Stomach (tissue), 8 donors: ENCODE measurements at regions not wholly inside any gene's neighbourhood (a gene's known extent, or its start where the extent isn't known, plus 50 kb on each side); places are given as distances from the start of the nearest gene placed in this dataset.

Source experiments
- DNase-seq, 2 donors: peaks; one replicate each; pipeline versions ENCODE4 v3.0.0 to v3.0.0-alpha.2; 2013 to 2019
- H3K27ac ChIP-seq, 5 donors: fragments of 200-600 bp in 4 of 5; sonication (generic) in 4 of 5; one replicate each; pipeline ENCODE4 v1.5.1; 2013 to 2019; ENCODE audit warnings: mild to moderate bottlenecking in 1 of 5, moderate library complexity in 1 of 5
- H3K27me3 ChIP-seq, 3 donors: fragments of 200-600 bp; sonication (generic); one replicate each; pipeline ENCODE4 v1.5.1; 2017 to 2019; ENCODE audit warnings: mixed run types in 1 of 3
- H3K36me3 ChIP-seq, 4 donors: fragments of 200-600 bp; sonication (generic); 1 replicate in 3 of 4; 2 replicates in 1 of 4; pipeline ENCODE4 v1.5.1; 2016 to 2019
- H3K4me1 ChIP-seq, 4 donors: fragments of 200-600 bp; sonication (generic); one replicate each; pipeline ENCODE4 v1.5.1; 2016 to 2019
- H3K4me3 ChIP-seq, 4 donors: fragments of 200-600 bp; sonication (generic) in 3 of 4; one replicate each; pipeline ENCODE4 v1.5.1; 2016 to 2019; ENCODE audit warnings: mild to moderate bottlenecking in 1 of 4
- H3K9me3 ChIP-seq, 4 donors: fragments of 200-600 bp; sonication (generic); one replicate each; pipeline ENCODE4 v1.5.1; 2016 to 2019
- CTCF ChIP-seq, 7 experiments: fragments of 450-650 bp in 4 of 7; fragments of 200-600 bp in 3 of 7; sonication (generic) in 3 of 7; IDR thresholded peaks; one replicate each; pipeline ENCODE4 v1.5.1; 2016 to 2019; ENCODE audit warnings: antibody characterized with exemption in 7 of 7, control low read depth in 2 of 7, mild to moderate bottlenecking in 1 of 7
- EP300 ChIP-seq: sonication (generic); formaldehyde crosslinking; IDR thresholded peaks from one replicate; pipeline ENCODE4 v1.6.1; 2017; ENCODE audit warnings: antibody characterized with exemption
- POLR2A ChIP-seq, 4 donors: fragments of 450-650 bp; IDR thresholded peaks; one replicate each; pipeline ENCODE4 v1.6.1; 2016; ENCODE audit warnings: antibody characterized with exemption in 4 of 4, control low read depth in 2 of 4, mild to moderate bottlenecking in 1 of 4, moderate library complexity in 1 of 4
- POLR2AphosphoS5 ChIP-seq, 3 donors: sonication (generic); formaldehyde crosslinking; IDR thresholded peaks; one replicate each; pipeline ENCODE4 v1.6.1; 2016; ENCODE audit warnings: antibody characterized with exemption in 3 of 3
- WGBS, 5 donors: extraction: QIAGEN DNeasy Blood & Tissue Kit in 3 of 5; methylation state at CpG; one replicate each; pipeline versions ENCODE4 v1.1.5 to v1.1.7; 2013 to 2018; 5-methylcytosine and 5-hydroxymethylcytosine counted together
- intact Hi-C: fragments of 100-400 bp; cut with DNase I; formaldehyde crosslinking; loops from one replicate; pipeline ENCODE4 v1.15.1; 2023; ENCODE audit warnings: low total_unique reads
- donor health status: healthy with polysubstance abuse.
- donor health status: Bipolar disorder and iron deficiency.
- donor health status: healthy.

- no peak for DNase-seq
- intact Hi-C loops = no loop called here
- H3K27me3 ChIP-seq = no peaks in the 10 kb centered on the region
Measured at GRCh38 chr1:218573925-218574324, 228.8 kb downstream of the TGFB2 start.

GRCh38 chr1:218575079-218575478 is 229.9 kb downstream of the TGFB2 start:
- WGBS, 5 donors = 75 to 91% (median 82%) methylated on average over 1 of the region's 1 CpG

More at GRCh38 chr1:218573925-218574324, 228.8 kb downstream of the TGFB2 start:
- Histone ChIP-seq H3K36me3 (no peaks in the 10 kb centered on the region), H3K4me1 (no peaks in the 10 kb centered on the region), H3K27ac (no peak overlapping the region), H3K9me3 (no peaks in the 10 kb centered on the region), H3K4me3 (no peak overlapping the region)
- 87 to 95% (median 91%) methylated on average over 2 of the region's 2 CpGs for WGBS, 5 donors
- TF ChIP-seq POLR2A (IDR thresholded peaks at IDR 0.05) = no peak
- no peak for TF ChIP-seq POLR2AphosphoS5 (IDR thresholded peaks at IDR 0.05)
- TF ChIP-seq EP300 = no peak
- TF ChIP-seq CTCF (IDR thresholded peaks at IDR 0.05) = no peak

GRCh38 chr1:218575856-218576255 is 230.7 kb downstream of the TGFB2 start:
- TF ChIP-seq POLR2AphosphoS5 (IDR thresholded peaks at IDR 0.05) (no peak), POLR2A (IDR thresholded peaks at IDR 0.05) (no peak), CTCF (IDR thresholded peaks at IDR 0.05) (no peak), EP300 (no peak)
- Histone ChIP-seq H3K27ac (no peak overlapping the region), H3K36me3 (no peaks in the 10 kb centered on the region), H3K27me3 (no peaks in the 10 kb centered on the region), H3K9me3 (no peaks in the 10 kb centered on the region), H3K4me1 (no peaks in the 10 kb centered on the region), H3K4me3 (no peak overlapping the region)
- DNase-seq = no peak
- intact Hi-C loops = no loop called here
- 74 to 83% (median 77%) methylated on average over 1 of the region's 1 CpG for WGBS, 5 donors

More at GRCh38 chr1:218575079-218575478, 229.9 kb downstream of the TGFB2 start:
- Histone ChIP-seq H3K27ac (no peak overlapping the region), H3K27me3 (no peaks in the 10 kb centered on the region), H3K9me3 (no peaks in the 10 kb centered on the region), H3K4me1 (no peaks in the 10 kb centered on the region), H3K4me3 (no peak overlapping the region), H3K36me3 (no peaks in the 10 kb centered on the region)
- intact Hi-C loops = no loop called here
- no peak for DNase-seq
- no peak for TF ChIP-seq CTCF (IDR thresholded peaks at IDR 0.05)
- no peak for TF ChIP-seq EP300
- TF ChIP-seq POLR2AphosphoS5 (IDR thresholded peaks at IDR 0.05) = no peak
- no peak for TF ChIP-seq POLR2A (IDR thresholded peaks at IDR 0.05)

GRCh38 chr1:218582646-218583045 is 237.5 kb downstream of the TGFB2 start:
- DNase-seq = no peak
- H3K9me3 ChIP-seq = no peaks in the 10 kb centered on the region
- H3K27ac ChIP-seq = no peak overlapping the region
- H3K36me3 ChIP-seq = no peaks in the 10 kb centered on the region
- H3K4me1 ChIP-seq = peaks cover 0 to 29% (median 19%) of the 10 kb centered on the region in 4 donors
- intact Hi-C loops = no loop called here
- no peak for TF ChIP-seq CTCF (IDR thresholded peaks at IDR 0.05)
- no peak for TF ChIP-seq EP300
- no peak for TF ChIP-seq POLR2AphosphoS5 (IDR thresholded peaks at IDR 0.05)
- TF ChIP-seq POLR2A (IDR thresholded peaks at IDR 0.05) = no peak
- H3K4me3 ChIP-seq = no peak overlapping the region
- H3K27me3 ChIP-seq = no peaks in the 10 kb centered on the region
